Ishikawa (cell line): ENCODE measurements at regions not wholly inside any gene's neighbourhood (a gene's known extent, or its start where the extent isn't known, plus 50 kb on each side); places are given as distances from the start of the nearest gene placed in this dataset.

Experiments
- CEBPB ChIP-seq: IDR thresholded peaks from 2 replicates; pipeline ENCODE4 v1.6.1; 2012
- CREB1 ChIP-seq: IDR thresholded peaks from 2 replicates; pipeline ENCODE4 v1.6.1; 2012; ENCODE audit warnings: low read depth
- EGR1 ChIP-seq: IDR thresholded peaks from 2 replicates; pipeline ENCODE4 v1.6.1; 2012
- EP300 ChIP-seq: IDR thresholded peaks from 2 replicates; pipeline ENCODE4 v1.6.1; 2012; ENCODE audit warnings: borderline replicate concordance
- FOXM1 ChIP-seq: IDR thresholded peaks from 2 replicates; pipeline ENCODE4 v1.6.1; 2012; ENCODE audit warnings: low read depth, borderline replicate concordance
- NFIC ChIP-seq: IDR thresholded peaks from 2 replicates; pipeline ENCODE4 v1.6.1; 2012
- RAD21 ChIP-seq: IDR thresholded peaks from 2 replicates; pipeline ENCODE4 v1.6.1; 2012; ENCODE audit warnings: low read depth
- REST ChIP-seq: IDR thresholded peaks from 2 replicates; pipeline ENCODE4 v1.6.1; 2012; ENCODE audit warnings: low read depth, mild to moderate bottlenecking
- TAF1 ChIP-seq: IDR thresholded peaks from 2 replicates; pipeline ENCODE4 v1.6.1; 2012; ENCODE audit warnings: low read depth, mild to moderate bottlenecking
- TCF12 ChIP-seq: IDR thresholded peaks from 2 replicates; pipeline ENCODE4 v1.6.1; 2012; ENCODE audit warnings: low read depth
- TEAD4 ChIP-seq: IDR thresholded peaks from 2 replicates; pipeline ENCODE4 v1.6.1; 2012
- YY1 ChIP-seq: IDR thresholded peaks from 2 replicates; pipeline ENCODE4 v1.6.1; 2012; ENCODE audit warnings: low read depth
- TF ChIP-seq, protein P1 (sequence below): IDR thresholded peaks from 2 replicates; pipeline ENCODE4 v1.6.1; 2012

- no peak for TF ChIP-seq TEAD4
- no peak for TF ChIP-seq TCF12
- TF ChIP-seq EP300 = no peak
- no peak for TF ChIP-seq RAD21
- TF ChIP-seq YY1 = no peak
- TF ChIP-seq REST = no peak
- no peak for TF ChIP-seq TAF1
- no peak for TF ChIP-seq FOXM1
- no peak for TF ChIP-seq CREB1
- TF ChIP-seq CEBPB = no peak
- TF ChIP-seq EGR1 = no peak
- TF ChIP-seq, protein P1, sequence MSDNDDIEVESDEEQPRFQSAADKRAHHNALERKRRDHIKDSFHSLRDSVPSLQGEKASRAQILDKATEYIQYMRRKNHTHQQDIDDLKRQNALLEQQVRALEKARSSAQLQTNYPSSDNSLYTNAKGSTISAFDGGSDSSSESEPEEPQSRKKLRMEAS = no peak
- no peak for TF ChIP-seq NFIC
These were observed 824.5 kb downstream of the STIM2 start for GRCh38 chr4:27685091-27685490.
